ENCODE measurements at regions not wholly inside any gene's neighbourhood (a gene's known extent, or its start where the extent isn't known, plus 50 kb on each side); places are given as distances from the start of the nearest gene placed in this dataset.

GRCh38 chr1:181911715-181912114, 149.8 kb downstream of the ZNF648 start:
- Histone ChIP-seq H3K27ac (ENCODE audit: low read depth, low read length) (no peak overlapping the region), H3K27me3 (ENCODE audit: insufficient read depth, low read length) (peaks cover 35% of the 10 kb centered on the region; the same call in 1 of the 2 replicates), H4K20me1 (ENCODE audit: insufficient read depth) (no peaks in the 10 kb centered on the region), H2AFZ (ENCODE audit: low read depth, low read length, poor library complexity, severe bottlenecking) (no peak overlapping the region), H3K79me2 (ENCODE audit: insufficient read depth, low read length) (no peaks in the 10 kb centered on the region), H3K4me2 (ENCODE audit: low read length) (no peak overlapping the region), H3K9me3 (ENCODE audit: control insufficient read depth in 1 of 2, insufficient read depth in 1 of 2, low read depth in 1 of 2, low read length in 2 of 2) (no peaks in the 10 kb centered on the region), H3K36me3 (ENCODE audit: control insufficient read depth in 1 of 2, insufficient read depth in 2 of 2, low read length in 2 of 2) (no peaks in the 10 kb centered on the region), H3K4me3 (replicated peaks in 1 of 2; ENCODE audit: low read depth in 1 of 2, low read length in 2 of 2) (no peak overlapping the region), H3K9ac (ENCODE audit: low read length) (no peak overlapping the region), H3K4me1 (ENCODE audit: control insufficient read depth in 1 of 2, insufficient read depth in 2 of 2, low read length in 2 of 2) (no peaks in the 10 kb centered on the region), H3K9me2 (ENCODE audit: insufficient read depth) (no peaks in the 10 kb centered on the region)
- ATAC-seq (no peak), DNase-seq (ENCODE audit: low read depth, low spot score) (no peak)
- TF ChIP-seq REST (IDR thresholded peaks at IDR 0.05; ENCODE audit: low read depth) = peak; percentile 13; the same call in 1 of the 2 replicates
- TF ChIP-seq JUND (IDR thresholded peaks at IDR 0.05) = no peak
- no peak for TF ChIP-seq POLR2A (IDR thresholded peaks at IDR 0.05; ENCODE audit: borderline replicate concordance, extremely low read depth, insufficient read depth, insufficient read length)
- no peak for TF ChIP-seq TCF7L2 (IDR thresholded peaks at IDR 0.05; ENCODE audit: borderline replicate concordance, extremely low read depth, insufficient read depth, insufficient read length)
- RAD21 ChIA-PET (ENCODE audit: low non-redundant PET in 1 of 2, low total read pairs in 2 of 2, uncharacterized antibody in 2 of 2, unreplicated experiment in 2 of 2) = no interaction called here
- BruUV-seq (replicated peaks) = no TSS peak
- intact Hi-C loops (cut with micrococcal nuclease) = no loop called here
- POLR2A ChIA-PET = no interaction called here
- CTCF ChIA-PET = no interaction called here

- Histone ChIP-seq H3K4me1 (ENCODE audit: control insufficient read depth in 1 of 2, insufficient read depth in 2 of 2, low read length in 2 of 2) (no peaks in the 10 kb centered on the region), H3K9ac (ENCODE audit: low read length) (no peak overlapping the region), H3K27ac (ENCODE audit: low read depth, low read length) (no peak overlapping the region), H2AFZ (ENCODE audit: low read depth, low read length, poor library complexity, severe bottlenecking) (no peak overlapping the region), H3K9me2 (ENCODE audit: insufficient read depth) (no peaks in the 10 kb centered on the region), H3K27me3 (ENCODE audit: insufficient read depth, low read length) (peaks cover 40% of the 10 kb centered on the region), H3K4me2 (ENCODE audit: low read length) (no peak overlapping the region), H3K9me3 (ENCODE audit: control insufficient read depth in 1 of 2, insufficient read depth in 1 of 2, low read depth in 1 of 2, low read length in 2 of 2) (no peaks in the 10 kb centered on the region), H3K36me3 (ENCODE audit: control insufficient read depth in 1 of 2, insufficient read depth in 2 of 2, low read length in 2 of 2) (no peaks in the 10 kb centered on the region), H3K4me3 (replicated peaks in 1 of 2; ENCODE audit: low read depth in 1 of 2, low read length in 2 of 2) (no peak overlapping the region), H3K79me2 (ENCODE audit: insufficient read depth, low read length) (no peaks in the 10 kb centered on the region), H4K20me1 (ENCODE audit: insufficient read depth) (no peaks in the 10 kb centered on the region)
- peak; percentile 60; the same call in 1 of the 2 replicates for ATAC-seq
- no TSS peak for BruUV-seq (replicated peaks)
- ChIA-PET CTCF (no interaction called here), RAD21 (ENCODE audit: low non-redundant PET in 1 of 2, low total read pairs in 2 of 2, uncharacterized antibody in 2 of 2, unreplicated experiment in 2 of 2) (no interaction called here), POLR2A (no interaction called here)
- no peak for DNase-seq (ENCODE audit: low read depth, low spot score)
- intact Hi-C loops (cut with micrococcal nuclease) = no loop called here
- no peak for TF ChIP-seq MAX (IDR thresholded peaks at IDR 0.05)
- peak in 2 of 3 experiments; percentile 48 to 50; a peak in 4 of 6 replicates for TF ChIP-seq CTCF (IDR thresholded peaks at IDR 0.05 in 2 of 3, conservative IDR thresholded peaks at IDR 0.05 in 1 of 3; ENCODE audit: borderline replicate concordance in 1 of 3, insufficient read depth in 1 of 3, low read depth in 2 of 3, low read length in 2 of 3)
- TF ChIP-seq REST (IDR thresholded peaks at IDR 0.05; ENCODE audit: low read depth) = no peak
- no peak for TF ChIP-seq ATF3 (IDR thresholded peaks at IDR 0.05)
These were observed 150.6 kb downstream of the ZNF648 start for GRCh38 chr1:181910905-181911304.
